GM21390 (cell line): ENCODE measurements at regions not wholly inside any gene's neighbourhood (a gene's known extent, or its start where the extent isn't known, plus 50 kb on each side); places are given as distances from the start of the nearest gene placed in this dataset.
"Not testable (repeated sequence)": the region's sequence is repeated elsewhere in the genome, so short reads cannot be mapped to it uniquely, and the experiment has no call there.

Source experiments
- ATAC-seq: cut with Tn5 transposase; IDR thresholded peaks from one replicate; pipeline ENCODE4 v1.9.1; 2021; ENCODE audit not compliant: unreplicated experiment

DNA sequence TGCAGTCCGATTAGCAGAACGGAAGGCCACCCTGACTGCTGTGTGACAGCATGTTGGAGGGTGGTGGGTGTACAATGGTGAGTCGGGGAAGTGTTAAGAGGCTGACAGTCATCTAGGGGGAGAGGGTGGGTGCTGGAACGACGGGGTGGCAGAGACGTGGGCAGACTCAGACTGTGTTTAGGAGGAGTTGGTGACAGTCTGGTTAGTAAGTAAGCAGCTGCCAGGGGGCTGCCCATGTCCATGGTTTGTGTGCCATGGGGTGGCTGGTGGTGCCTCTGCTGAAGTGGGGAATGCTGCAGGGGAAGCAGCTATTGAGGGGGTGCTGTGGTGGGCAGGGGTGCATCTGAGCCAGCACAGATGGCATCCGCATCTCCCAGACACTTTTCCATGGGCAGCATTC is 51.3 kb upstream of the BOD1 start:
- ATAC-seq, result no peak

DNA sequence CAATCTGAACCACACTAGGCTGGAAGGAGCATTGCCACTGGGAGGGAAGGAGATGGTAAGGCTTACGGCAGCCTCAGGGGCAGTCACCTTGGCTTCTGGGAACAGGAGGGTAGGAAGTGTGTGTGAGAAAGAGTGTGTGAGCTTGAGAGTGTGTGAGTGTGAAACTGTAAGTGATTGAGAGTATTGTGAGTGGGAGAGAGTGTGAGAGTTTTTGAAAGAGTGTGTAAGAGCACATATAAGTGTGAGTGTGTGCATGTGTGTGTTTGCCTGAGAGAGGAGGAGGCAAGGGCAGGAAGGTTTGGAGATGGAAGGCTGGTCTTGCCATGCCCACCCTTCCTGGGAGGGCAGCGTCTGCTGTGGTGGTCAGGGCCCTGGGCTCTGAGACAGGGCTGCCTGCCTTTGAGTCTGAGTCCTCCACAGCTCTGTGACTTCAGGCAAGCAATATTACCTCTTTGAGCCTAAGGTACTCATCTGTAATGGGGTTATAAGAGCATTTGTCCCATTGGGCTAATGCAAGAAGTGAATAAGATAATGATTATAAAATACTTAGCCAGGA is 51.9 kb upstream of the BOD1 start:
- no peak for ATAC-seq

DNA sequence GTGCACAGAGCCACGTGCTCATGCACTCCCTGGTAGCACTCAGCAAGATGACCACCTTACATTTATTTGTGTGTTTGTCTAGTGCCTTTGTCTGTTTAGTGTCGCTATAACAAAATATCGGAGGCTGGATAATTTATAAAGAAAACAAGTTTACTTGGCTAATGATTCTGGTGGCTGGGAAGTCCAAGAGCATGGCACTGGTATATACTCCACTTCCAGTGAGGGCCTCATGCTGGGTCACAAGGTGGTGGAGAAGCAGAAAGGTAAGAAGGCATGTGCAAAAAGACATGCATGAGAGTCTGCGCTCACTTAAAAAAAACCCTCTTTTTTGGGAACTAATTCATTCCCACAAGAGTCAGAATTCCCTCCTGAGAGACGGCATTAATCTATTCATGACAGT is 52.5 kb upstream of the BOD1 start:
- ATAC-seq, result no peak

DNA sequence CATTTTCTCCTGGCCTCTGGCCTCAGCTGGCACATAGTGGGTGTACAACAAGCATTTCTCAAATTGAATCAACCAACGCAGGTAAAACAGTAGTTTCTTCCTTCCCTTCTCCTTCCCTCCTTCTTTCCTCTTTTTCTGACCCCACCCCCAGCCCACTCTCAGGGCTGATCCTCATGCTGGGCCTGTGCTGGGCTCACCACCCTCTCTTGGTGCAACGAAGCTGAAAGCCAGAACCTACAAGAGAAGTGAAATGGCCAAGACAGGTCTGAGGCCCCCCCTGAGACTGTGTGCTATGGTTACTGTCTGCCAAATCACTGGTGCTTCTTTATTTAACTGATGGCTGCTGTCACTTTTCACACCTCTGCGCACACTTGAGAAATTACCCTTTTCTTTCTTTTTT is 53.0 kb upstream of the BOD1 start:
- ATAC-seq, result no peak

DNA sequence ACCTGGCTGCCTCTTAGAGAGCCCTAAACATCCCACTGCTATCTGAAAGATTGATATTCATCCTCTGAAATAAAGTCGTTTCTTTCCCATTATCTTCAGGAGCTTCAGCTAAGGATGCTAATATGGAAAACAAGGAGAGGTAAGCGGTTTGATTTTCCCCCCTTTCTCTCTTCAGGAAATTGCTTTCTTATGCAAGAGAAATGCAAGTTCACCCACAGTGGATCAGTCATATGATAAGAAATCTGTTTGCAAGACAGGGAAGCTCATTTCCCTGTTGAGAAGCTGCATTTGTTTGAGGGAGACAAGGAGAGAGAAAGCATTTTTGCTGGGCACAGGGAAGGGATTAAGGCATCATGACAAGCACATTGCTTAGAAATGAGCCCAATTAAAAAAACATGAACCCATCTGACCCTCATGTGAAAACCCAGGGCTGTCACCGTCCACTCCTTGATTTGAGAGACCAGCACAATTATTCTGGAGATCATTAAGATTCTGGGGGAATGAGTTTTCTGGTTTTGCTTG is 53.7 kb upstream of the BOD1 start:
- ATAC-seq, result no peak

DNA sequence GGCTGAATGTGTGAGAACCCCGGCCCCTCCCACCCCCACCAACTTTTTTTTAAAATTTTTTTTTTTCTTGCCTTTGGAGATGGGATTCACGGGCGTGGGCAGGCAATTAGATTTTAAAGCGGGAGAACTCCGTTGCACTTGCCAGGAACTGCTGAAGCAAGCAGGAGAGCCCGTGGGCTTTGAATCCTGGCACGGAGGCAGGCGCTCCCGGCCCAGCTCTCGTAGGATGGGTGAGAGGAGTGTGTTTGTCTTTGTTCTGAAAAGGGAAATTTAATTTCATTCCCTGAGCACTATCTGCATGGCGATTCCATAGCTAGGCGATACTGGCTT is 54.3 kb upstream of the BOD1 start:
- no peak for ATAC-seq

DNA sequence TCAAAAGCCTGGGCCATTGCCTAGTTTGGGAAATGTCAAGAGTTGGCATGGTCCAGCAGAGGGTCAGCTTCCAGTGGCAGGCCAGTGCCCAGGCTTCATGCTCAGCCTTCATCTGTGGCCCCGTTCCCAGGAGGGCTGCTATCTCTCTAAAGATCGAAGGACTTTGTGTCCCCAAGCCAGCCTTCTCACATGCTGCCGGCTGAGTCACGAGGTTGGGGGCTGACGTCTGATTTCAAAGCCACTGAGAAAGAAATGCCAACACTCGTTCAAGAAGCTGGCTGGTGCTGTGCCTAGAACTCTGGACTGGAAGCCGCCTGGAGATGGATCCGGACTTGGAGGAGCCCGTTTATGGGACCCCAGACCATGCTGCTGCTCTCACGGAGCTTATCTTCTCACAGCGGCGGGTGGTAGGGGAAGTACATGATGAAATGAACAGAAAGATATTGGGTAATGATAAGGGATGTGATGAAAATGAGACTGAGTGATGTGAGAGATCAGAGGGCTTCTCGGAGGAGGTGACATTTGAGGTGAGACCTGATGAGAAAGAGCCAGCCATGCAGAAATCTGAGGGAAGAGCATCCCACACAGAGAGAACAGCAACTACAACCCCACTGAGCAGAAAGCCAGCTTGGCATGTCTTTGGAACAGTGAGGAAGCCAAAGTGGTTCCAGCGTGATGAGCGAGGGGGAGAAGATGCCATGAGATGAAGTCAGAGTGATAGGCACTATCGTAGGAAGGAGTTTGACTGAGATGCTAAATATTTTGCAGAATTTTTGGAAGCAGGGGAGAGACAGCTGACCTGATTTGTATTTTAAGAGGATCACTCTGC is 54.9 kb upstream of the BOD1 start:
- no peak for ATAC-seq

DNA sequence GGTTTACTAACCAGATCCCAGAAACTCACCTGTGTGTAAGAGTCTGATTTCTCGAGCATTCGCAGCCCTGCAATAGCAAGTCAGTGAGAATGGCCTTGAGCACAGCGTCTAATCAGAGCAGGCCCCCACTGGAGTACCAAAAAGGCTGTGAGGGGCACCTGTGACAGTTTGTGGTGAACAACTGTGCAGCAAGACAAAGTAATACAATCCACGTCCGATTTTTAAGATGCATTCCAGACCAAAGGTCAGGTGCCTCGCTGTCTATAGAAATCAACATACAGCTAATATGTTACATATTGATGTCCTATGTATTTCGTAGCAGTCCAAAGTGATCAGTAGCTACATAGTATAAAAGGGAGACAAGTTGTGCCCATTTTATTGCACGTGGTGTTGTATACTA is 55.7 kb upstream of the BOD1 start:
- ATAC-seq, result no peak

DNA sequence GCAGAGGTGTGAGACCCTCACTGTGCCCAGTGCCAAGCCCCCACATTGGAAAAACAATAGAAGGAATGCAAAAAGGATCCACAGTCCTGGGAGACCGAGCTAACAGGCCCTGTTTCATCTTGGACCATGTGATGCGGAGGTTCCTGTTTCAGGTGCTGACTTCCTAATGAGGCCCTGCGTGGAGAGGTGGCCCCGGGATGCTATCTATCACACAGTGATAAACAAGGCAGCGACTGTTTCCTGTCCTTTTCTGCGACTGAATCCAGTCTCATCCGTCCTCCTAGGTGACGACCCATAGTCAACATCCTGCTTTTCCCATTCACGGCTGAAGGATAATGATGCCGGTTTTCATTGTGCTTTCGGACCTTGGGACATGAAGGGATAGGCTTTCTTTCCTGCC is 56.4 kb upstream of the BOD1 start:
- no peak for ATAC-seq

DNA sequence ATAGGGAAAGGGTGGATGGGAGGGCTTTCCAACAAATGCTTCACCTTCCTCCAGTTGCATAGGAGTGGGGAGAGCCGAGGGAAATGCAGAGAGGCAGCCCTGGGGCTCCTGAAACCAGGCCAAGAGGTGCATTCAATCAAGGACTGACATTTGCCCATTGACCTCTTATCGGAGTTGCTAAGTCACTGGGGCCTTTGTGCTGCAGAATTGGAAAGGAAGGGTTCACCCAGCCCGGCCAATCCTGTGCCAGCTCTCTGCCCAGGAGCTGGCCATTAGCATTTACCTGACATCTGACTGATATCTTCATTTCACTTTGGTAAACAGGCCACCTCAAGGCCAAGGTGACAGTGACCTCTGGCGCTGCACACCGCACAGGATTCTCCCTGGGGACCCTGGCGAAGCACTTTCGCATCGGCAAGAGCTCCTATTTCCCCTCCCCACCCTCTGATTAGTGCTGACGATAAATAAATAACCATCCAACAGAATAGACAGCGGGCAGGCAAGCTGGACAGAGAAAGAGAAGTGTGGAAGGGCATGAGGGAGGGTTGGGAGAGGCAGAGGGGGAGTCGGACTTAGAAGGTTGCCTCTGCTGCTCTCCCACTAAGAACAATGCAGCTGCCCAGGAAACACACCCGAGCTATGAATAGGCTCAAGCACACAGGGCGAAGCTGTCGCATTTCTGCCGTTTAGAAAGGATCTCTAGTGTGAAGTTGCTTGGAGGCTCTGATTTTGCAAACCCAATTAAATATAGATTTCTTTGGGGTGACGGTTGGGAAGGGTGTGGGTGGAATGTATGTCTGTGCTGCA is 57.0 kb upstream of the BOD1 start:
- ATAC-seq, result no peak

DNA sequence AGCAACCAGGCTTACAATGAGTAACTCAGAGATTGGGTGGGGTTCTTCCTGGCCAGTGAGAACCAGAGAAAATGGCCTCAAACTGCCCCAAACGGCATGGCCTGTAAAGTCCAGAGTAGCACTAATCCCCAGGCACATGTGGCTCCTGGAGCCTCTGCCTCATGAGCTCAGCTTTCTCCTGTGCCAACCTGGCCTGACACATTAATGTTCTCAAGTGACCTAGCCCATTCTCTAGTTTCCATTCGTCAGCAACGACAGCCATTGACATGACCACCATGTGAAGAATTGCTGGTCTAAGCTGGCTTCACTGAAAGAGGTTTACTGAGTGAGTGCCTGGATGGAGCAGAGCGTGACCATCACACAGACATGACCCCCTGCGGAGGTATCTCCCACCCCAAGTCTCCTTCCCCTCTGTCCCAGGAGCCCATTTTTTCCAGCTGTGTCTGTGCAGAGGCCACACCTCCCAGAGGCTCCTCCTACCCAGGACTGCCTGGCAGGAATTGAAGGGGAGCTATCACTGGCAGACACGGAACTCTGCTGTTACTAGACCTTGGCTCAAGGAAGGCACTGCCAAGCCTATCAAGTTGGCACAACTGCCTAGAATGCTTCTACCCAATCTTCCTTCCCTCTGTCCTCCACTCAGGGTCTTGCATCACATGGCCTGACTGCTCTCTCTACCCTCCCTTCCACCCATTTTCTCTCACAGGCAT is 59.0 kb upstream of the BOD1 start:
- ATAC-seq, result no peak

DNA sequence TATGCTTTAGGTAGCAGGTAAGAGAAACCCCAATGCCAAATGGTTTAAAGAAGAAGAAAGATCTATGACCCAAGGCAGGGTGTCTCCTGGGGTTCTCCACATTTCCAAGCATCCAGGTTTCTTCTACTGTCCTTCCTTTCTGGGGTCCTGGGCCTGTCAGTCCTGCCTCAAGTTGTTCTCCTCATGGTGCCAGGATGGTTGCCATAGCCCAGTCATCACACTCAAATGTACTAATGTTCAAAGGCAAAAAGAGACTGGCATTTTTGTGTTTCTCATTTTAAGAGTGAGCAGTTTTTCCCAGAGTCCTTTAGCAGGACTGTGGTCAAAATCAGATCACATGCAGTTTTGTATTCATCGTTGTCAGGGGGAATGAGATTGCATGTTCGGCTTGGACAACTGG is 59.9 kb upstream of the BOD1 start:
- no peak for ATAC-seq

DNA sequence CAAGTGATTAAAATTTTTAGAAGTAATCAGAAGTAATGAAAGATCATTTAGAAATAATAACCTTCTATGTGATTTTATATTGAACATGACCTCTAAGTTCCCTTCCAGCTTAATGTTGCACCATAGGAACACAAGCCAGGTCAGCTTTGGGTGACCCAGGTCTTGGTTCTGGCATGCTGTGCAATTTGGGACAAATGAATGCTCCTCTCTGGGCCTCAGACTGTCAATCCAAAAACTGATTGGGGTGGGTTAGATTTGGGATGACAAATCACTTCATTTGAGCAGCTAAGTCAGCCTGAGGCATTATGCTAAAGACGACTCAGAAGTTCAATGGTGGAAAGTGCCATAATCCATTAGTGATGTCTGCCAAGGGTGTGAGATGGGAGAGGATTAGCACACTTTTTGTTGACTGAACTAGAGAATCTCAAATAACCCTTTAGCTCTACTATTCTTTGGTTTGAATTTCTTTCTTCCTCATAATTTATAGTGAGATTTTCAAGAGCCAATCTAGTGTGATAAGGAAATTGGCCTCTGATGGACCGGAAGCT is 60.7 kb upstream of the BOD1 start:
- ATAC-seq, result no peak

DNA sequence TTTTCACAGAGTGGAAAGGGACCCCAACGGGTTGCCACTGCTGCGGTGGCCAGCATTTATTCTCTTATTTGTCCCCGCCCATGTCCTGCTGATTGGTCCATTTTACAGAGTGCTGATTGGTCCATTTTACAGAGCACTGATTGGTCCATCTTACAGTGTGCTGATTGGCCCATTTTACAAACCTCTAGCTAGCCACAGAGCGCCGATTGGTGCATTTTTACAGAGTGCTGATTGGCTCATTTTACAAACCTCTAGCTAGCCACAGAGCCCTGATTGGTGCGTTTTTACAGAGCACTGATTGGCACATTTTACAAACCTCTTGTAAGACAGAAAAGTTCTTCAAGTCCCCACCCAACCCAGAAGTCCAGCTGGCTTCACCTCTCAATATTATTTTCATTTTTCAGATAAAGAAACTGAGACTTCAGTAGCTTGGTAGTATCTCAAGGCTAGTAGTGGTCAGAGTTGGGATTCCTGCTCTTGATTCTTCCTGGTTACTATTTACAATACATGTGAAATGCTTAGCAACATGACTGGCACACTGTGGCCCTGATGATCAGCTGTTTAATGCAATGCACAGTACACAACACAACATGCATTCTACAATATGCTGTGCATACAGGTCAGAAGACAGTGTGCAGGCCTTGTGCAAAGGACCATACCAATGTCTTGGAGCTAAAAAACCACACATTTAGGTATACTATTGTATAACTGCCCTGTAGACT is 63.6 kb upstream of the BOD1 start:
- peak; percentile 69 for ATAC-seq

DNA sequence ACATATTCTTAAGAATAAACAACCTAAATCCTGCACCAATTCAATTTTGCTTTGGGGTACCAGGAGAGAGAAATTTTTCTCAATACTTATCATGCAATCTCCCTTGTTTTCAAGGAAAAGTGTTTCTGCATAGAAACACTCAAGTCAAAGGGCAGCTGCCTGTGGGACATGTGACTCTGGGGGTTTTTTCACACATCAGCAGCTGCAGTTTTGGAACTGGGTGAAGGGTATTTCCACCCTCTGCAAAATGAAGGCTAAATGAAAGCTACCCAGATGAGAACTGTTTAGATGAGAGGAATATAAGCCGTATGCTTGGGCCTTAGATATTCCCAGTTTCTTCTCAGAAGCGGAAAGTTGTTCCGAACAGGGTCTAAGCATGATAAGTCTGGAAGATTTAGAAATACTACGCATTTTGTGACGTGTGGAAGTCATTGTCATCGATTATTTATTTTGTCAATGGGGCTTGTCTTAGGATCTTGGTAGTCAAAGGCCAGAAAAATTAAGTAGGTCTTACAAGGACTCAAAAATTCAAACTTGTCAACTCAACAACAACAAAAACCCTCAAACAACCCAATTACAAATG is 64.3 kb upstream of the BOD1 start:
- peak; percentile 75 for ATAC-seq

DNA sequence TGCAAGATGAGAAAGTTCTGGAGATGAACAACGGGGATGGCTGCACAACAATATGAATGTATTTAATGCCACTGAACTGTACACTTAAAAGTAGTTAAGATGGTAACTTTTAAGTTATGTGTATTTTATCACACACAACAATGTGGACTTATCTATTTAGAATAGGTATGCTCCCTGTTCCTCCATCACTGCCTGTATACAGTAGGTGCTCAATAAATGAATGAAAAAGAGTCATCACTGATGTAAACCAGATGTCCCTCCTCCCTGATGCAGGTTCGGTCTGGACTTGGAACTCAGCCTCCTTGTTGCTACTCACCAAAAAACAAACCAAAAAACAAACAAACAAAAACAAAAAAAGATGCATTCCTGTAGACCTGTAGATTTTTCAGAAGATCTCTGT is 65.9 kb upstream of the BOD1 start:
- no peak for ATAC-seq

DNA sequence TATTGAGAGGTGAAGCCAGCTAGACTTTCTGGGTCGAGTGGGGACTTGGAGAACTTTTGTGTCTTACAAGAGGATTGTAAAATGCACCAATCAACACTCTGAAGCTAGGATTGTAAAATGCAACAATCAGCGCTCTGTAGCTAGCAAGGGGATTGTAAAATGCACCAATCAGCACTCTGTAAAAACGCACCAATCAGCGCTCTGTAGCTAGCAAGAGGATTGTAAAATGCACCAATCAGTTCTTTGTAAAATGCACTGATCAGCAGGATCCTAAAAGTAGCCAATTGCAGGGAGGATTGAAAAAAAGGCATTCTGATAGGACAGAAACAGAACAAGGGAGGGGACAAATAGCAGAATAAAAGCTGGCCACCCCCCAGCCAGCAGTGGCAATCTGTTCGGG is 68.1 kb upstream of the BOD1 start:
- ATAC-seq, result not testable (repeated sequence)

DNA sequence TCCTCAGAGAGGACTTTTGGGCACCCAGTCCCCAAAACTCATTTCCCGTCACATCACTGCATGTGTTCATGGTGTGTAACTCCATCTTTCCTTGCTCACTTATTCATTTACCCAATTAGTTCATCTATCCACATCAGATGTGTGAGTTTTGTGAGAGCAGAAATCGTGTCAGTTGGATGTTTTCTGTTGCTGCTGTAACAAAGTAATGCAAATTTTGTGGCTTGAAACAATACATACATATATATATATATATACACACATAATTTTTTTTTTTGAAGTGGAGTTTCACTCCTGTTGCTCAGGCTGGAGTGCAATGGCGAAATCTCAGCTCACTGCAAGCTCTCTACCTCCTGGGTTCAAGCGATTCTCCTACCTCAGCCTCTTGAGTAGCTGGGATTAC is 70.5 kb upstream of the BOD1 start:
- no peak for ATAC-seq

DNA sequence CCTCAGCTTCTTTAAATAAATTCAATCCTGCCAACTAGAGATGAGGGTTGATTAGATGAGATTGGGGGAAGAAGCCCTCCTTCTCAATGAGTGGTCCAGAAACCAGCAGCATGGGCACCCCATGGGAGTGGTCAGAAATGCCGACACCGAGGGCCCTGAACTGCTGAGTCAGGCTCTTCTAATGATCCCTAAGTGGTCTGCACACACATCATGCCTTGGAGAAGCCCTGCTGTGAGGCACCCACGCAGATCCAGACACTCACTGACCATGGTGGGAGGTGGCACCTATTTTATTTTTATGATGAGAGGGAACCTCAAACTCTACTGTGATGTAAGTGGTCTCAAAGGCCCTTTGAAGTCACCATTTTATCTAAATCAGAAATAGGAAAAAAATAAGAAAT is 72.3 kb upstream of the BOD1 start:
- no peak for ATAC-seq

DNA sequence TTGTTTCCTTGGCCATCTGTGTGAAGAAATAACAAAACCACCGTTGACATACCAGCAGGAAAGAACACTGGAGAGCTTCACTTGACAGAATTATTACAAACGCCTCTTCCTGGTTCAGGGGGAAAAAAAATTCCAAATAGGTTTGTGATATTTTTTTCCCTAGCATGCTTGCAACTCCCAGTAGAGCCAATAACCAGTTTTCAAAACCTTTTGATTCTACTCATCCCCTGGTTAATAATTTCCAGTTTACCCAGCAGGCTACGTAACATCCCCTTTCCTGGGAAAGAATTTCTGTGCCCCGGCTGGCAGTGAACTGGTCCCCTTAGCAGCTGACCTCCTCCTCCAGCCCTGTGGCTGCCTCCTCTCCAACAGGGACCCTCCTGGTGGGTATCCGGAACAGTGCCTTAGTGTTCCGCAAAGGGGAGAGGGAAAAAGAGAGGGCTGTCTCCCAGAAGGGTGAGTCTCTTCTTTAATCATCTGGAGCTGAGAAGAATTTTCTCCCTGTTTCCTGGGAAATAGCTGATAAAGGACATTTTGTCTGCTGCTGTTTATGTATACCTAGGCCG is 72.8 kb upstream of the BOD1 start:
- no peak for ATAC-seq
